Transverse colon (tissue), 4 donors: ENCODE measurements at regions not wholly inside any gene's neighbourhood (a gene's known extent, or its start where the extent isn't known, plus 50 kb on each side); places are given as distances from the start of the nearest gene placed in this dataset.

Experiments
- CTCF ChIP-seq, 5 experiments: fragments of 200-600 bp in 3 of 5; fragments of 450-650 bp in 2 of 5; sonication (generic) in 3 of 5; IDR thresholded peaks; 1 replicate in 2 of 5; 2 replicates in 3 of 5; pipeline ENCODE4 v1.5.1; 2016 to 2017; ENCODE audit warnings: antibody characterized with exemption in 5 of 5, inconsistent platforms in 3 of 5, mild to moderate bottlenecking in 2 of 5, moderate library complexity in 1 of 5
- POLR2A ChIP-seq: fragments of 450-650 bp; IDR thresholded peaks from one replicate; pipeline ENCODE4 v1.6.1; 2016; ENCODE audit warnings: antibody characterized with exemption, mild to moderate bottlenecking, moderate library complexity
- POLR2AphosphoS5 ChIP-seq, 3 donors: sonication (generic); formaldehyde crosslinking; IDR thresholded peaks; one replicate each; pipeline ENCODE4 v1.6.1; 2016; ENCODE audit warnings: antibody characterized with exemption in 3 of 3

GRCh38 chr1:79422726-79423125 lies 416.2 kb upstream of the ADGRL4 start:
- TF ChIP-seq CTCF (IDR thresholded peaks at IDR 0.05), result no peak
- no peak for TF ChIP-seq POLR2AphosphoS5 (IDR thresholded peaks at IDR 0.05)
- no peak for TF ChIP-seq POLR2A
